ENCODE measurements at regions not wholly inside any gene's neighbourhood (a gene's known extent, or its start where the extent isn't known, plus 50 kb on each side); places are given as distances from the start of the nearest gene placed in this dataset.

DNA sequence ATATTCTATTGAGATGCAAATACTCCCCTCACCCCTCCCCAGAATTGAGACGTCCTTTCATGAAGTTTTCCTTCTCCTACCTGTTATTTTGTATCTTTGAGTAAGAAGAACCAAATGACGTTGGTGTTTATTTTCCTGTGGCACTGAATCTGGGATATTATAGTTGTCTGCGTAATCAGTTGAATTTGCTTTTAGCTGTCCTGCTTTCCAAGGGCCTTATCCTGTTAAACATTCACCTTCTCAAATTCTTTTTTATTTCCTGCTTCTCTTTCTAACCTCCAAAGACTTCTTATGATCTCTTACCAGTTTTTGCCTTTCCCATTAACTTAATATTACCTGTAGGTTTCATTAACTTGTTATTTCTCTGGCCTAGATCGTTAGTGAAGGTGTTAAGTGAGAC is 1254.9 kb upstream of the WWC1 start:
- no peak overlapping the region for H3K4me3 ChIP-seq (ENCODE audit: low read depth, low read length)
- TF ChIP-seq, protein P1, sequence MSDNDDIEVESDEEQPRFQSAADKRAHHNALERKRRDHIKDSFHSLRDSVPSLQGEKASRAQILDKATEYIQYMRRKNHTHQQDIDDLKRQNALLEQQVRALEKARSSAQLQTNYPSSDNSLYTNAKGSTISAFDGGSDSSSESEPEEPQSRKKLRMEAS (IDR thresholded peaks at IDR 0.05; ENCODE audit: low read depth, low read length): no peak
- no peak for TF ChIP-seq POLR2A (IDR thresholded peaks at IDR 0.05; ENCODE audit: extremely low read depth, insufficient read length)

DNA sequence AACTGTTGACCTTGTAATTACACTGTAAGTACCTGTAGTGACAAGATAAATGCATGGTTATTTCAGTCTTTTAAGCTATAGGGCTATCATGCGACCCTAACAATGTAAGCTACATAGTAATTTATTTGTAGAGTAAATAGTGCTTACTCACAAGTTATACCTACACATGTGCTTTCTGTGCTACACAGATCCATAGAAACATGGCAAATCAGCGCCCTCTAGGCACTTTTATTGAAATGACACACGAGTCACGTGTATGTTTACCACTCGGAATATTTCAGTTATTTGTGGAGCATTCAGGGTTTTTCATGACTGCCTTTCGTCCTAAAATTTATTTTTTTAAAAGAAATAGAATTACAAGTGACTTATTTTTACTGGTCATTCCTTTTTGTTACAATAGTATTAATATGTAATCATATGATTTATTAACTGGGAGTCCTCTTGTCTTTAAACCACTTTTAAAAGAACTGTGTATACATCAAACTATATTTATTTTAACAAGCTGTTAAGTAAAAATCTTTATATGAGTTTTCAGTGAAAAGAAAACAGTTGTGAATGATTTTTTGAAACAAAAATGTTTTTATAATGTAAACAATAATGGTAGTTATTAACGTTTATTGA is 1242.3 kb upstream of the WWC1 start:
- no peak overlapping the region for H3K4me3 ChIP-seq (ENCODE audit: low read depth, low read length)
- peak; percentile 52 for DNase-seq (ENCODE audit: low read depth)
- no peak for TF ChIP-seq POLR2A (IDR thresholded peaks at IDR 0.05; ENCODE audit: extremely low read depth, insufficient read length)
- TF ChIP-seq, protein P1 (IDR thresholded peaks at IDR 0.05; ENCODE audit: low read depth, low read length): peak; percentile 98
- TF ChIP-seq, protein P2, sequence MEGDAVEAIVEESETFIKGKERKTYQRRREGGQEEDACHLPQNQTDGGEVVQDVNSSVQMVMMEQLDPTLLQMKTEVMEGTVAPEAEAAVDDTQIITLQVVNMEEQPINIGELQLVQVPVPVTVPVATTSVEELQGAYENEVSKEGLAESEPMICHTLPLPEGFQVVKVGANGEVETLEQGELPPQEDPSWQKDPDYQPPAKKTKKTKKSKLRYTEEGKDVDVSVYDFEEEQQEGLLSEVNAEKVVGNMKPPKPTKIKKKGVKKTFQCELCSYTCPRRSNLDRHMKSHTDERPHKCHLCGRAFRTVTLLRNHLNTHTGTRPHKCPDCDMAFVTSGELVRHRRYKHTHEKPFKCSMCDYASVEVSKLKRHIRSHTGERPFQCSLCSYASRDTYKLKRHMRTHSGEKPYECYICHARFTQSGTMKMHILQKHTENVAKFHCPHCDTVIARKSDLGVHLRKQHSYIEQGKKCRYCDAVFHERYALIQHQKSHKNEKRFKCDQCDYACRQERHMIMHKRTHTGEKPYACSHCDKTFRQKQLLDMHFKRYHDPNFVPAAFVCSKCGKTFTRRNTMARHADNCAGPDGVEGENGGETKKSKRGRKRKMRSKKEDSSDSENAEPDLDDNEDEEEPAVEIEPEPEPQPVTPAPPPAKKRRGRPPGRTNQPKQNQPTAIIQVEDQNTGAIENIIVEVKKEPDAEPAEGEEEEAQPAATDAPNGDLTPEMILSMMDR (IDR thresholded peaks at IDR 0.05; ENCODE audit: low read depth, low read length): peak; percentile 56
- peak; percentile 87 for TF ChIP-seq MYC (IDR thresholded peaks at IDR 0.05; ENCODE audit: low read depth, low read length)

More for the DNA sequence above, 1254.9 kb upstream of the WWC1 start:
- no peak for DNase-seq (ENCODE audit: low read depth)

DNA sequence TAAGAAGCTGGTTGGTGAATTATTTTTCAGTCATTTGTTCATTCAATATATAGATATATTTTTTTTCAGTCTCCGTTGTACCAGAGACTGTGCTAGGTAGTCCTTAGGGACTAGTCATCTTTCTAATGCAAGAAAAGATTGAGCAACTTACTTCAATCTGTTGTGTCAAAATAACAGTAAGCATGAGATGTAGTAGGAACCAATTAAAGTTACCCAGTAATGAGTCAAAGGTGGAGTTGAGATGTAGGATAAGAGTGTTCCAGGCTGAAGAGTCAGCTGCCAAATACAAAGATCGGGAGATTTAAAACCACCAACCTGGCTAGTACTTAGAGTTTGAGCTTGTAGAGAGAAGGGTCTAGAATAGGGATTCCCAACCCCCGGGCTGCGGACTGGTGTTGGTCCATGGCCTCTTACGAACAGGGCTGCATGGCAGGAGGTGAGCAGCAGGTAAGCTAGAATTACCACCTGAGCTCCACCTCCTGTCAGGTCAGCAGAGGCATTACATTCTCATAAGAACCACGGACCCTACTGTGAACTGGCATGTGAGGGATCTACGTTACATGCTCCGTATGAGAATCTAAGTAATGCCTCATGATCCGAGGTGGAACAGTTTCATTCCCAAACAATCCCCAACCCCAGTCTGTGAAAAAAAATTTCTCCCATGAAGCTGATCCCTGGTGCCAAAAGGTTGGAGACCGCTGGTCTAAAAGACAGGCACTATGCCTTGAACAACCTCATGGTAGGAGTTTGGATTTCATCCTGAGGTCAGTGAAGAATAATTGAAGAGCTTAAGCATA is 1241.5 kb upstream of the WWC1 start:
- TF ChIP-seq, protein P1 (IDR thresholded peaks at IDR 0.05; ENCODE audit: low read depth, low read length): no peak
- TF ChIP-seq MYC (IDR thresholded peaks at IDR 0.05; ENCODE audit: low read depth, low read length) (no peak), POLR2A (IDR thresholded peaks at IDR 0.05; ENCODE audit: extremely low read depth, insufficient read length) (no peak)
- TF ChIP-seq, protein P2 (IDR thresholded peaks at IDR 0.05; ENCODE audit: low read depth, low read length): no peak
- H3K4me3 ChIP-seq (ENCODE audit: low read depth, low read length): no peak overlapping the region
- no peak for DNase-seq (ENCODE audit: low read depth)

GRCh38 chr5:167050568-167051401 is 1240.7 kb upstream of the WWC1 start:
- DNase-seq (ENCODE audit: low read depth): no peak
- no peak for TF ChIP-seq MYC (IDR thresholded peaks at IDR 0.05; ENCODE audit: low read depth, low read length)
- TF ChIP-seq, protein P1 (IDR thresholded peaks at IDR 0.05; ENCODE audit: low read depth, low read length): no peak
- no peak for TF ChIP-seq POLR2A (IDR thresholded peaks at IDR 0.05; ENCODE audit: extremely low read depth, insufficient read length)
- TF ChIP-seq, protein P2 (IDR thresholded peaks at IDR 0.05; ENCODE audit: low read depth, low read length): no peak

GRCh38 chr5:167051402-167051768 is 1240.1 kb upstream of the WWC1 start:
- no peak overlapping the region for H3K4me3 ChIP-seq (ENCODE audit: low read depth, low read length)
- DNase-seq (ENCODE audit: low read depth): no peak
- TF ChIP-seq, protein P2 (IDR thresholded peaks at IDR 0.05; ENCODE audit: low read depth, low read length): no peak
- TF ChIP-seq POLR2A (IDR thresholded peaks at IDR 0.05; ENCODE audit: extremely low read depth, insufficient read length) (no peak), MYC (IDR thresholded peaks at IDR 0.05; ENCODE audit: low read depth, low read length) (no peak)
- TF ChIP-seq, protein P1 (IDR thresholded peaks at IDR 0.05; ENCODE audit: low read depth, low read length): no peak

More at GRCh38 chr5:167050568-167051401, 1240.7 kb upstream of the WWC1 start:
- no peak overlapping the region for H3K4me3 ChIP-seq (ENCODE audit: low read depth, low read length)

All from NB4 (cell line).